Ectodermal cell (in vitro differentiated cells): ENCODE measurements at regions not wholly inside any gene's neighbourhood (a gene's known extent, or its start where the extent isn't known, plus 50 kb on each side); places are given as distances from the start of the nearest gene placed in this dataset.

Experiments used
- H3K27ac ChIP-seq: 2 replicates; pipeline ENCODE4 v1.7.0; 2013; ENCODE audit warnings: mild to moderate bottlenecking, low read depth, low read length; ENCODE audit not compliant: insufficient read depth, poor library complexity, severe bottlenecking
- H3K27me3 ChIP-seq: 2 replicates; pipeline ENCODE4 v1.7.0; 2013; ENCODE audit warnings: mild to moderate bottlenecking, low read length; ENCODE audit not compliant: insufficient read depth, control insufficient read depth, poor library complexity, severe bottlenecking
- H3K36me3 ChIP-seq: one replicate; pipeline ENCODE4 v1.7.0; 2013; ENCODE audit warnings: low read length; ENCODE audit not compliant: control insufficient read depth, insufficient read depth
- H3K4me1 ChIP-seq: one replicate; pipeline ENCODE4 v1.7.0; 2013; ENCODE audit warnings: low read length; ENCODE audit not compliant: control insufficient read depth, insufficient read depth
- H3K4me3 ChIP-seq: 2 replicates; pipeline ENCODE4 v1.7.0; 2013; ENCODE audit warnings: low read depth, low read length, control low read depth; ENCODE audit not compliant: insufficient read depth
- H3K9me3 ChIP-seq: 2 replicates; pipeline ENCODE4 v1.7.0; 2013; ENCODE audit warnings: mild to moderate bottlenecking, low read length, moderate library complexity; ENCODE audit not compliant: control insufficient read depth
- WGBS, 2 experiments: methylation state at CpG; one replicate each; pipeline ENCODE4 v1.1.7; 2013; ENCODE audit warnings: missing lambda C conversion rate in 2 of 2; 5-methylcytosine and 5-hydroxymethylcytosine counted together

DNA sequence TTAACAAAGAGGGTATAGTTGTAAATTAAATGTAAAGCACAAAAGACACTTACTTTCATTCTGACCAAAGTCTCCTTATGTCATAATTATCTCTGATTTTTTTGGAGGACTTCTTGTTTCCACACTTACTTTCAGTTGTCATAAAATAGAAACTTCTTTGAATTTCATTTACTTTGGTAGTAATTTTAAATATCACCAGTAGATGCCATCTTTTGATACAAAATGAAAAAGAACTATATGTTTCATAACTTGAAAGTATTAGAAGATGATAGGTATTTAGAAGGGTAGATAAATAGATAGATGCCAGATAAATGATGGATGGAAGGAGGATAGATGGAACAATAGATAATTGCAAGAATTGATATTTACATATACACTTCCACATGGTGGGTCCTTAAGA lies 1865.3 kb upstream of the CDH9 start:
- Histone ChIP-seq H3K27ac (no peak overlapping the region), H3K4me1 (no peaks in the 10 kb centered on the region), H3K4me3 (no peak overlapping the region), H3K27me3 (no peaks in the 10 kb centered on the region), H3K9me3 (no peaks in the 10 kb centered on the region), H3K36me3 (no peaks in the 10 kb centered on the region)

DNA sequence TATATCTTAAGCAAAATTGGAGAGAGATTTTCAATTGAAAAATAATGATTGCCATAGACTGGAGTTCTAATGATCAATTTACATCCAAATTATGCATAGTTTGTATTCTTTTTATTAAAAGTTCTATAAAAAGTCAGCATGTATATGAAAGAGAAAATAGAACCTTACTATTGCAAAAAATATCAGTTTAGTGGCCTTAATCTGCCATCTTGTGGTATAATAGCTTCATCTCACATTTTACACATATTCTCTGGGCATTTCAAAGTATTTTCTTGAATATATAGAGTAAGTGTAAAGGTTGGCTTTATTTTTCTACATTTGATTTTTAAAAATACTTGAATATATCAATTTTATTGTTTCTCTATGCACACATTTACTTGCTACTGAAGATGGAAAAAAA lies 1858.6 kb upstream of the CDH9 start:
- Histone ChIP-seq H3K9me3 (no peaks in the 10 kb centered on the region), H3K4me1 (no peaks in the 10 kb centered on the region), H3K27me3 (no peaks in the 10 kb centered on the region), H3K27ac (no peak overlapping the region), H3K4me3 (no peak overlapping the region), H3K36me3 (no peaks in the 10 kb centered on the region)

DNA sequence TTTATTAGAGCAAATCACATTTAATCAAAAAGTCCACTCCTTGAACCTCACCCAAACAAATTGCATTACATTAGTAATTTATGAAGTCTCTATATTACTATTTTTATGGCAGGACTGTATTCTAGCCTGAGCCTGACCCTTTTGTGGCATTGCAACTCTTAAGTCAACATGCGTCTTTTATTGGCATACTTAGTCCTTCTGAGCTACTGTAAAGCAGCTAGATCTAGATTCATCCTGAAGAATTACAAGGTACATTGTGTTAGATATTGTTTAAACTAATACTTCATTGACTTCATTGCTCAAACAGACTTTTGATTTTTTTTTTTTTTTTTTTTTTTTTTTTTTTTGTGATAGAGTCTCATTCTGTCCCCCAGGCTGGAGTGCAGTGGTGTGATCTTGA lies 1842.5 kb upstream of the CDH9 start:
- 100% methylated on average over 1 of the region's 1 CpG for WGBS, 2 experiments
- Histone ChIP-seq H3K36me3 (no peaks in the 10 kb centered on the region), H3K9me3 (no peaks in the 10 kb centered on the region), H3K4me3 (no peak overlapping the region), H3K4me1 (no peaks in the 10 kb centered on the region), H3K27me3 (no peaks in the 10 kb centered on the region), H3K27ac (no peak overlapping the region)

DNA sequence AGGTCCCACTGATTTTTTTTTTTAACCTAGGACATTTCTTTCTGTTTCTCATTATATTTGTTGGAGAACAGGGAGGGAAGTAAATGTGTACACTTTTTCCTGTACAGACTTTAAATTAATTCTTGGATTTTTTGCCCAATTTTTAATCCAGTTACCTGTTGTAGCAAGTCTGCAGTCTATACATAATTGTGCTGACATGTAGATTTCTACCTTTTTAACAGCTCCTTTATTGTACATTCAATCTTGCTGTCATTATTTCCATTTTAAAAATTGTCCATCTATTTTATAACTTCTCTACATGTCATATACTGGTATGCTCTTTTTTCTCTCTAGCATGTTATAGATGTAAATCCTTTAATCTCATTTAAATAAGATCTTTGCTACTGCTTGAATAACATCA lies 1838.7 kb upstream of the CDH9 start:
- H3K27ac ChIP-seq: no peak overlapping the region
- no peak overlapping the region for H3K4me3 ChIP-seq
- H3K4me1 ChIP-seq: no peaks in the 10 kb centered on the region
- no peaks in the 10 kb centered on the region for H3K27me3 ChIP-seq
- no peaks in the 10 kb centered on the region for H3K36me3 ChIP-seq
- H3K9me3 ChIP-seq: no peaks in the 10 kb centered on the region

DNA sequence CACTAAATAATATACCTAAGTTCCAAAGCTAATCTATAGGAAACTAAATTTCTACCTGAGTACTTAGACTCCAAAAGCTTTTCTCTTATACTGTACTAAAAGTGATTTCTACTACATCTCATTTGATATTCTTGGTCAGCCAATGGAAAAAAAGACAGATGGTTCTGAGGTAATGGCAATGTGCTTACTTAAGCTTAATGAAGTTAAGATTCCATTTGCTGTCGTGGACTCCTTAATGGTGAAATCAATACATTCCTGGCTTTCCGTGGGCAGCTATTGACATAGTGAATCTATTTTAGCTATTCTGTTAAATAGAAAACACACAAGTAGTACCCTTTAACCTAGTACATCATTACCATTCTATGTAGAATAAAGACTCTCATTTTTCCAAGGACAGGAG lies 1825.6 kb upstream of the CDH9 start:
- WGBS, 2 experiments: 75 to 86% methylated on average over 1 to 2 of the region's 2 CpGs
- no peaks in the 10 kb centered on the region for H3K4me1 ChIP-seq
- no peaks in the 10 kb centered on the region for H3K27me3 ChIP-seq
- H3K36me3 ChIP-seq: no peaks in the 10 kb centered on the region
- H3K4me3 ChIP-seq: no peak overlapping the region
- no peaks in the 10 kb centered on the region for H3K9me3 ChIP-seq
- H3K27ac ChIP-seq: no peak overlapping the region

DNA sequence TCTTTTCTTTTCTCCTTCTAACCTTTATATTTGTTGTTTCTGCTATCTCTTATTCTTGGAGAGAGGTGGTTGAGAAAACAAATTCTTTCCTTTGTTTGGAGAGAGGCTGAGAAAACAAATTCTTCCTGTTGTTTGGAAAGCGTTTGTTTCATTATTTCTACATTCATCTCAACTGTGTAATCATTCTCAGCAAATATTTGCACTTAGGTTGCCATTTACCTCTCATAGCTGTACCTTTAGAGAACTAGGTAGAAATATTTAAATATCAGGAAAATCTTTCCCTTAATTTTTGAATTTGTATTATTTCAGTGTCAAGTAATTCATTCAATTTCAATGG lies 1824.4 kb upstream of the CDH9 start:
- 92% methylated on average over 1 of the region's 1 CpG; no CpG with 5 or more reads in 1 of the 2 experiments for WGBS, 2 experiments
- Histone ChIP-seq H3K27ac (no peak overlapping the region), H3K9me3 (no peaks in the 10 kb centered on the region), H3K4me1 (no peaks in the 10 kb centered on the region), H3K4me3 (no peak overlapping the region), H3K27me3 (no peaks in the 10 kb centered on the region), H3K36me3 (no peaks in the 10 kb centered on the region)

DNA sequence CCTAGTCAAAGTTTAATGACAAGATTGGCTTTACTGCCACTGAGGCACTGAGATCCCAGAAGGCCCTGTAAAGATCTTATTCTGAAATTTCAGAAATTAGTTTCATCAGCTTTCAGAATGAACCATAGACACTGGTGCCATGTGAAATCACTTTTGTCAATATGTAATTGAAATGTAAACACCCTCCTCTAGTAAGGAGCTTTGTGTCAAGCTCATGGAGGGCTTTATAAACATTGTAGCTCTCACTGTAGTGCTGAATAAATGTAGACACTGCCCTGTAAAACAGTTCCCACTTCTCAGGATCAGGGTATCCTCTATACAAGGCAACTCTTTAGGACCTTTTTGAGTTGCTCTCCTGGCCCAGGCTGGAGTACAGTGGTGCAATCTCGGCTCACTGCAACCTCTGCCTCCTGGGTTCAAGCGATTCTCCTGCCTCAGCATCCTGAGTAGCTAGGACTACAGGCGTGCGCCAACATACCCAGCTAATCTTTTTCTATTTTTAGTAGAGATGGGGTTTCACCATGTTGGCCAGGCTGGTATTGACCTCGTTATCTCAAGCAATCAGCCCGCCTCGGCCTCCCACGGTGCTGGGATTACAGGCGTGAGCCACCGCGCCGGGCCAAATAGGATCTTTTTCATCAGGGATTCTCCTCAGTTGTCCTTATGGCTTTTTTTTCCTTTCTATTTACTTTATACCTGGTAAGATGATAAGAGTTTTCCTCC lies 1823.9 kb upstream of the CDH9 start:
- H3K4me1 ChIP-seq: no peaks in the 10 kb centered on the region
- no peaks in the 10 kb centered on the region for H3K9me3 ChIP-seq
- H3K36me3 ChIP-seq: no peaks in the 10 kb centered on the region
- no peaks in the 10 kb centered on the region for H3K27me3 ChIP-seq
- WGBS, 2 experiments: 92 to 93% methylated on average over 12 of the region's 12 CpGs
- H3K4me3 ChIP-seq: no peak overlapping the region
- H3K27ac ChIP-seq: no peak overlapping the region

DNA sequence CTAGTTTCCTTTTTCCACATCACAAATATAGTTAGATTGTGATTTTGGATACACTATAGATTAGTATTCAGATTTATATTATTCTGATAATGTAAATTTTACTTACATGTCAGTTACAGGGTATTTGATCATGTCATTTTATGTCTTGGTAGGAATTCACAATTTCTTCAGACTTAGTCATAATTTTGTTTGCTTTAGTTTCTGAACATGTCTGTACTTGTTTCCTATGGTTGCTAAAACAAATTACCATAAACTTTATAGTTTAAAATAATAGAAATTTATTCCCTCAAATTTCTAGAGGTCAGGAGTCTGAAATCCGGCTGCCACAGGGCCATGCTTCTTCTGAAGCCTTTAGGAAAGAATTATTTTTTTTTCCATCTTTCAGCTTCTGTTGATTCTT lies 1817.2 kb upstream of the CDH9 start:
- Histone ChIP-seq H3K27me3 (no peaks in the 10 kb centered on the region), H3K4me3 (no peak overlapping the region), H3K9me3 (no peaks in the 10 kb centered on the region), H3K27ac (no peak overlapping the region), H3K36me3 (no peaks in the 10 kb centered on the region), H3K4me1 (no peaks in the 10 kb centered on the region)
- WGBS, 2 experiments: 92% methylated on average over 1 of the region's 1 CpG; no CpG with 5 or more reads in 1 of the 2 experiments

DNA sequence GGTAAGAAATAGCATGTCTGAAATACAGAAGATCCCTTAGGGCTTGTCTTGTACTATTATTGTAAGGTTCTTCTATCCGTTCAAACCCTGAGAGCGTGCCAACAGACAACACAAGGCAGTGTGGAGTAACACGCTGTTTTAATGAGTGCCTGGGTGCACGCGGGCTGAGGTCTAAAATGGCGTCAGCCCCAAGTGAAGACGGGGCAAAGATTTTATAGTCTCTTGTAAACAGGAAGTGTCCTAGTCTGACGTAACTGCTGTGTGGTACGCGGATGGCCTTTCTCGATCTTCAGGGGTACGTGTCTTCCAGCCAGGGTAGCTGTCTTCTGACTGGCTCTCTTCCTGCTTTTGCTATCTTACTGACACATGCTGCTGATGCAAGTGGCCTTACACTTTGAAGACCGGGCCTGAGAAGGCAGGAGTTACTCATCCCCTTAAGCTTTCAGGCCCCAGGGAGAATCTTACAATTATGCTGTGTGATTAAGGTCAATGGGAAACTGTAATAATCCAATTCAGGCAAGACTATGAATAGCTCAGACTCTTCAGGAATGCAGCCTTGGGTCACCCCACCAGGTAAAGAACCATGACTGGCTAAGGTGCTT lies 1812.0 kb upstream of the CDH9 start:
- Histone ChIP-seq H3K27ac (no peak overlapping the region), H3K9me3 (no peaks in the 10 kb centered on the region), H3K36me3 (no peaks in the 10 kb centered on the region), H3K27me3 (no peaks in the 10 kb centered on the region), H3K4me3 (no peak overlapping the region), H3K4me1 (no peaks in the 10 kb centered on the region)
- WGBS, 2 experiments: 93 to 94% methylated on average over 13 of the region's 13 CpGs

DNA sequence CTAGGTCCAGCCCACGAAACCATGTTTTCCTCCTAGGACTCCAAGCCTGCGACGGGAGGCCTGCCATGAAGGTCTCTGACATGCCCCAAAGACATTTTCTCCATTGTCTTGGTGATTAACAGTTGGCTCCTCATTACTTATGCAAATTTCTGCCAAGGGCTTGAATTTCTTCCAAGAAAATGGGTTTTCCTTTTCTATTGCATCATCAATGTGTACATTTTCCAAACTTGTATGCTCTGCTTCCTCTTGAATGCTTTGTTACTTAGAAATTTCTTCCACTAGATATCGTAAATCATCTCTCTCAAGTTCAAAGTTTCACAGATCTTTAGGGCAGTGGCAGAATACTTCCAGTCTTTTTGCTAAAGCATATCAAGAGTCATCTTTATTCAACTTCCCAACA lies 1792.7 kb upstream of the CDH9 start:
- Histone ChIP-seq H3K4me3 (no peak overlapping the region), H3K4me1 (no peaks in the 10 kb centered on the region), H3K27me3 (no peaks in the 10 kb centered on the region), H3K9me3 (no peaks in the 10 kb centered on the region), H3K36me3 (no peaks in the 10 kb centered on the region), H3K27ac (no peak overlapping the region)
- 88 to 90% methylated on average over 4 of the region's 4 CpGs for WGBS, 2 experiments

DNA sequence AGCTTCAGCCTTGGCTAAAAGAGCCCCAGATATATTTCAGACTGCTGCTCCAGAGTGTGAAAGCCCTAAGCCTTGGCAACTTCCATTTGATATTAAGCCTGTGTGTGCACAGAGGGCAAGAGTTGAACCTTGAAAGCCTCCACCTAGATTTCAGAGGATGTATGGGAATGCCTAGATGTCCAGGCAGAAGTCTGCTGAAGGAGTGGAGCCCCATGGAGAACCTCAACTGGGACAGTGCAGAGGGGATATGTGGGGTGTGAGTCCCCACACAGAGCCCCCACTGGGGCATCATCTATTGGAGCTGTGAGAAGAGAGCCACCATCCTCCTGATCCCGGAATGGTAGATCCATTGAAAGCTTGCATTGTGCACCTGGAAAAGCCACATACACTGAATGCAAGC lies 1784.8 kb upstream of the CDH9 start:
- no peaks in the 10 kb centered on the region for H3K36me3 ChIP-seq
- no peaks in the 10 kb centered on the region for H3K27me3 ChIP-seq
- H3K9me3 ChIP-seq: no peaks in the 10 kb centered on the region
- no peak overlapping the region for H3K27ac ChIP-seq
- H3K4me3 ChIP-seq: no peak overlapping the region
- H3K4me1 ChIP-seq: no peaks in the 10 kb centered on the region
- 81 to 91% methylated on average over 1 of the region's 1 CpG for WGBS, 2 experiments
